Caco-2 (cell line): ENCODE measurements at regions not wholly inside any gene's neighbourhood (a gene's known extent, or its start where the extent isn't known, plus 50 kb on each side); places are given as distances from the start of the nearest gene placed in this dataset.

Source experiments
- BruUV-seq: library from RNA; stranded (reverse); fragments of 400-500 nt; replicated peaks from 2 replicates; lab custom pipeline; 2021; lab: Mats Ljungman, UMichigan
- CTCF ChIA-PET: fragments of 300-600 bp; sonication (Branson Sonifier 250); formaldehyde crosslinking; loops from one replicate; lab custom pipeline; 2022; ENCODE audit warnings: antibody characterized with exemption; lab: Charles Lee
- POLR2A ChIA-PET: fragments of 300-600 bp; sonication (Branson Sonifier 250); formaldehyde crosslinking; loops from one replicate; lab custom pipeline; 2022; ENCODE audit warnings: antibody characterized with exemption; lab: Charles Lee
- DNase-seq, 2 experiments: peaks; one replicate each; pipeline versions ENCODE4 v3.0.0 to v3.0.0-alpha.2; 2020 to 2022
- H3K27me3 ChIP-seq: replicated peaks from 2 replicates; pipeline ENCODE4 v1.6.0; 2011; ENCODE audit warnings: low read length; ENCODE audit not compliant: control insufficient read depth, insufficient read depth
- H3K36me3 ChIP-seq: 2 replicates; pipeline ENCODE4 v1.5.1; 2011; ENCODE audit warnings: low read length; ENCODE audit not compliant: control insufficient read depth, insufficient read depth
- H3K4me1 ChIP-seq: fragments of 250-450 bp; sonication (Bioruptor Pico); 2 replicates; pipeline ENCODE4 v1.5.1; 2020; ENCODE audit warnings: mild to moderate bottlenecking
- H3K4me3 ChIP-seq: 2 replicates; pipeline ENCODE4 v1.5.1; 2011; ENCODE audit warnings: low read depth, mild to moderate bottlenecking, control low read depth, low read length
- H3K9me3 ChIP-seq: fragments of 250-450 bp; sonication (Bioruptor Pico); 2 replicates; pipeline ENCODE4 v1.5.1; 2020; ENCODE audit warnings: mild to moderate bottlenecking, moderate library complexity
- H3K27ac Mint-ChIP-seq: one replicate; pipeline ENCODE4 v1.8.0; 2022; ENCODE audit warnings: mixed read lengths; ENCODE audit not compliant: unreplicated experiment
- H3K27me3 Mint-ChIP-seq: one replicate; pipeline ENCODE4 v1.8.0; 2022; ENCODE audit warnings: mixed read lengths; ENCODE audit not compliant: insufficient read depth, unreplicated experiment
- H3K36me3 Mint-ChIP-seq: one replicate; pipeline ENCODE4 v1.8.0; 2022; ENCODE audit warnings: mild to moderate bottlenecking, mixed read lengths; ENCODE audit not compliant: insufficient read depth, unreplicated experiment
- H3K4me1 Mint-ChIP-seq: one replicate; pipeline ENCODE4 v1.8.0; 2022; ENCODE audit warnings: low read depth, mixed read lengths; ENCODE audit not compliant: unreplicated experiment
- H3K4me3 Mint-ChIP-seq: one replicate; pipeline ENCODE4 v1.8.0; 2022; ENCODE audit warnings: mild to moderate bottlenecking, moderate library complexity, mixed read lengths; ENCODE audit not compliant: unreplicated experiment
- H3K9me3 Mint-ChIP-seq: one replicate; pipeline ENCODE4 v1.8.0; 2022; ENCODE audit warnings: mixed read lengths; ENCODE audit not compliant: unreplicated experiment
- CTCF ChIP-seq, 2 experiments: fragments of 200-600 bp in 1 of 2; IDR thresholded peaks; 1 replicate in 1 of 2; 2 replicates in 1 of 2; pipeline versions ENCODE4 v1.5.1 to v1.8.0; 2011 to 2022; ENCODE audit warnings: antibody characterized with exemption in 1 of 2, control low read depth in 1 of 2, inconsistent platforms in 1 of 2, low read depth in 1 of 2, low read length in 1 of 2, mild to moderate bottlenecking in 1 of 2, moderate library complexity in 1 of 2; ENCODE audit not compliant: insufficient read depth in 1 of 2, severe bottlenecking in 1 of 2, unreplicated experiment in 1 of 2
- intact Hi-C: fragments of 100-400 bp; cut with micrococcal nuclease; formaldehyde crosslinking; loops from one replicate; pipeline ENCODE4 v1.10.0; 2022; ENCODE audit not compliant: unreplicated experiment

- H3K4me1 ChIP-seq = no peaks in the 10 kb centered on the region
- H3K9me3 Mint-ChIP-seq = peaks cover 9% of the 10 kb centered on the region
- no TSS peak for BruUV-seq
- no peaks in the 10 kb centered on the region for H3K9me3 ChIP-seq
- H3K27ac Mint-ChIP-seq = no peak overlapping the region
- H3K27me3 ChIP-seq = no peaks in the 10 kb centered on the region
- no peak overlapping the region for H3K4me3 ChIP-seq
- H3K4me3 Mint-ChIP-seq = no peak overlapping the region
- peaks cover 4% of the 10 kb centered on the region for H3K27me3 Mint-ChIP-seq
- CTCF ChIA-PET = no interaction called here
- DNase-seq = no peak
- H3K36me3 Mint-ChIP-seq = no peaks in the 10 kb centered on the region
- intact Hi-C loops = no loop called here
- TF ChIP-seq CTCF (IDR thresholded peaks at IDR 0.05; ENCODE audit: insufficient read depth in 1 of 2, low read depth in 1 of 2, low read length in 1 of 2, severe bottlenecking in 1 of 2, unreplicated experiment in 1 of 2) = no peak
- H3K36me3 ChIP-seq = no peaks in the 10 kb centered on the region
- POLR2A ChIA-PET = no interaction called here
- no peaks in the 10 kb centered on the region for H3K4me1 Mint-ChIP-seq
Observed at GRCh38 chr6:10154251-10154650, 260.6 kb downstream of the TFAP2A start.

- Histone ChIP-seq H3K36me3 (no peaks in the 10 kb centered on the region), H3K4me3 (no peak overlapping the region), H3K27me3 (no peaks in the 10 kb centered on the region), H3K9me3 (no peaks in the 10 kb centered on the region), H3K4me1 (no peaks in the 10 kb centered on the region)
- no peak for TF ChIP-seq CTCF (IDR thresholded peaks at IDR 0.05; ENCODE audit: insufficient read depth in 1 of 2, low read depth in 1 of 2, low read length in 1 of 2, severe bottlenecking in 1 of 2, unreplicated experiment in 1 of 2)
- CTCF ChIA-PET = no interaction called here
- H3K27me3 Mint-ChIP-seq = peaks cover 4% of the 10 kb centered on the region
- H3K27ac Mint-ChIP-seq = no peak overlapping the region
- no TSS peak for BruUV-seq
- H3K9me3 Mint-ChIP-seq = no peaks in the 10 kb centered on the region
- POLR2A ChIA-PET = no interaction called here
- no peaks in the 10 kb centered on the region for H3K36me3 Mint-ChIP-seq
- intact Hi-C loops = no loop called here
- no peak for DNase-seq
- H3K4me3 Mint-ChIP-seq = no peak overlapping the region
- H3K4me1 Mint-ChIP-seq = no peaks in the 10 kb centered on the region
Observed at GRCh38 chr6:10151144-10151915, 263.5 kb downstream of the TFAP2A start.

GRCh38 chr6:10149603-10150002, 265.3 kb downstream of the TFAP2A start:
- H3K9me3 Mint-ChIP-seq = no peaks in the 10 kb centered on the region
- H3K4me1 ChIP-seq = no peaks in the 10 kb centered on the region
- H3K27ac Mint-ChIP-seq = no peak overlapping the region
- POLR2A ChIA-PET = no interaction called here
- no peak overlapping the region for H3K4me3 ChIP-seq
- no peak overlapping the region for H3K4me3 Mint-ChIP-seq
- no peaks in the 10 kb centered on the region for H3K36me3 Mint-ChIP-seq
- no peaks in the 10 kb centered on the region for H3K9me3 ChIP-seq
- DNase-seq = no peak
- intact Hi-C loops = no loop called here
- no peak for TF ChIP-seq CTCF (IDR thresholded peaks at IDR 0.05; ENCODE audit: insufficient read depth in 1 of 2, low read depth in 1 of 2, low read length in 1 of 2, severe bottlenecking in 1 of 2, unreplicated experiment in 1 of 2)
- peaks cover 4% of the 10 kb centered on the region for H3K27me3 Mint-ChIP-seq
- no peaks in the 10 kb centered on the region for H3K4me1 Mint-ChIP-seq
- H3K36me3 ChIP-seq = no peaks in the 10 kb centered on the region
- no TSS peak for BruUV-seq
- CTCF ChIA-PET = no interaction called here
- H3K27me3 ChIP-seq = no peaks in the 10 kb centered on the region
